ENCODE measurements at regions not wholly inside any gene's neighbourhood (a gene's known extent, or its start where the extent isn't known, plus 50 kb on each side); places are given as distances from the start of the nearest gene placed in this dataset.

DNA sequence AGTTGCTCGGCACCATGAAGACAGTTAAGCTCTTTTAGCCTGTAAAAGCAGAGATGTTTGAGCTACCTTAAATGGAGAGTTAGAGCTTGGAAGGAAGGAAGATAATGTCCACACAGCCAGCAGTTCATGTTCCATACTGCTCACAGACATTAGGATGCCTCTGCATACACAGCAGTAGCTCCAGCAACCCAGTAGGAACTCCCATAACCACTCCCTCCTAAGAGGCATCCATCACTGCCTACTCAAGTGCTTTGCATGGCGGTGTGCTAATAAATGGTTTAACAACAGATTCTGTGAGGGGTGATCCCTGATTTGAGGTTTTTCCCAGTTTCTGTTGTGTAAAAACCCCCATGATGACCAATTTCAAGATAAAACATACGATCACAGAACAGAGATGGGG, 286.4 kb downstream of the HACE1 start:
- TF ChIP-seq EZH2 (IDR thresholded peaks at IDR 0.05; ENCODE audit: borderline replicate concordance, low read length) = no peak
- TF ChIP-seq, protein P1, sequence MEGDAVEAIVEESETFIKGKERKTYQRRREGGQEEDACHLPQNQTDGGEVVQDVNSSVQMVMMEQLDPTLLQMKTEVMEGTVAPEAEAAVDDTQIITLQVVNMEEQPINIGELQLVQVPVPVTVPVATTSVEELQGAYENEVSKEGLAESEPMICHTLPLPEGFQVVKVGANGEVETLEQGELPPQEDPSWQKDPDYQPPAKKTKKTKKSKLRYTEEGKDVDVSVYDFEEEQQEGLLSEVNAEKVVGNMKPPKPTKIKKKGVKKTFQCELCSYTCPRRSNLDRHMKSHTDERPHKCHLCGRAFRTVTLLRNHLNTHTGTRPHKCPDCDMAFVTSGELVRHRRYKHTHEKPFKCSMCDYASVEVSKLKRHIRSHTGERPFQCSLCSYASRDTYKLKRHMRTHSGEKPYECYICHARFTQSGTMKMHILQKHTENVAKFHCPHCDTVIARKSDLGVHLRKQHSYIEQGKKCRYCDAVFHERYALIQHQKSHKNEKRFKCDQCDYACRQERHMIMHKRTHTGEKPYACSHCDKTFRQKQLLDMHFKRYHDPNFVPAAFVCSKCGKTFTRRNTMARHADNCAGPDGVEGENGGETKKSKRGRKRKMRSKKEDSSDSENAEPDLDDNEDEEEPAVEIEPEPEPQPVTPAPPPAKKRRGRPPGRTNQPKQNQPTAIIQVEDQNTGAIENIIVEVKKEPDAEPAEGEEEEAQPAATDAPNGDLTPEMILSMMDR (conservative IDR thresholded peaks at IDR 0.05 in 1 of 2, IDR thresholded peaks at IDR 0.05 in 1 of 2; ENCODE audit: extremely low read depth in 1 of 2, insufficient read depth in 1 of 2, low read depth in 1 of 2, low read length in 2 of 2) = no peak
